HG02763 (cell line): ENCODE measurements at regions not wholly inside any gene's neighbourhood (a gene's known extent, or its start where the extent isn't known, plus 50 kb on each side); places are given as distances from the start of the nearest gene placed in this dataset.
"Not testable (repeated sequence)": the region's sequence is repeated elsewhere in the genome, so short reads cannot be mapped to it uniquely, and the experiment has no call there.

Experiments used
- ATAC-seq: cut with Tn5 transposase; IDR thresholded peaks from one replicate; pipeline ENCODE4 v1.9.1; 2021; ENCODE audit warnings: mild to moderate bottlenecking, moderate library complexity; ENCODE audit not compliant: unreplicated experiment

DNA sequence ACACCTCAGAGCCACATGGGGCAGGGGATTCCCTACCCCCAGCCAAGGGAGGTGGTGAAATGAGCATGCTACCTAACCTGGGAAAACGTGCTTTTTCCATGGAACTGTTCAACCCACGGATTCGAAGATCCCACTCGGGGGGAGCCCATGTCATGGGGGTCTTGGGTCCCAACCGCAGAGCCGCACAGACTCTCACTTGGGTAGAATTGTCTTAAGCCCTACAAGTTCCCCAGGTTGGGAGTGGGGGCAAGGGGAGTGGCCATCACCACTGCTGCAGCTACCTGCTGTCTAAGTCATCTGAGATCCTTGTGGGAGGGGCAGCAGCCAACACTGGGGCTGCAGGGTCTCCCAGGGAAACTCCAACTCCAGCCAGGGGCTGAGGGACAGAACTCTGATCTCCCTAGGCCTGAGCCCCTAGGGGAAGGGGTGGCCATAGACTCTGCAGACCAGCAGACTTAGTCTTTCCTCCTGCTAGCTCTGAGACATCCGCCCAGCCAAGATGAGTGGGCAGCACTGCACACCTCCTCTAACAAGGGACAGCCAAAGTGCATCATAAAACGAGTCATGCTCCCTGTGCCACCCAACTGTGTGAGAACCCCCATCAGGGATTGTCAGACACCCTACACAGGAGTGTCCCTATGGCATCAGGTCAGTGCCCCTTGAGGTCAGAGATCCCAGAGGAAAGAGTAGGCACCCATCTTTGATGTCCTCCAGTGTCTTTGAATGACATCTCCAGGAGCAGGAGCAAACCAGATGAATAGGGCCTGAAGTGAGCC lies 610.4 kb upstream of the SLITRK6 start:
- no peak for ATAC-seq

DNA sequence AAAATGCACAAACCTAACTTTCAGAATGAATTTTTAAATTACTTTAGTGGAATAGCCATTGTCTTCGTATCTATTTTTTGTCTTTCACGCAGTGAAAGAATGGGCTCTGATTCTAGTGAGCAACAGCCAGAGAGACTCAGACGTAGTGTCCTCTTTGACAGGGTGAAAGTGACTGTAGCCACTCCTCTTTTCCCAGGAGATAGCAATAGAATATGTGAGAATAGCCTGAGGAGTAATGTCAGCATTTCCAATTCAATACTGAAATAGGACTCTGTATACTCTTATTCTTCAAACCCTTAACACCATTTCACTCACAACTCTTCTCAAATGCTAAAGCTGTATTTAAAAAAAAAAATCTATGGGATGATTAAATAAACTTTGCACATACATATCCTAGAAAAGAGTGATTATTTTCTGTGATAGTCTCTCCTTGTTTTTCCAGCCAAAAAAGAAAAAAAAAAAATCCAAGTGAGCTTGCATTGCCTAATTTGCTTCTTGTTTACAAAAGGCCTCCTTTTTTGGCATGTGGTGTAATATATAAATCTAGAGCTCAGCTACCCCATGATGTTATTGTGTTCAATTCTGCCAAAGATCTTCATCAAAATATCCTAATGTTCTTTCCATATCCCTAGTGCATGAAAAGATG lies 626.1 kb upstream of the SLITRK6 start:
- no peak for ATAC-seq

DNA sequence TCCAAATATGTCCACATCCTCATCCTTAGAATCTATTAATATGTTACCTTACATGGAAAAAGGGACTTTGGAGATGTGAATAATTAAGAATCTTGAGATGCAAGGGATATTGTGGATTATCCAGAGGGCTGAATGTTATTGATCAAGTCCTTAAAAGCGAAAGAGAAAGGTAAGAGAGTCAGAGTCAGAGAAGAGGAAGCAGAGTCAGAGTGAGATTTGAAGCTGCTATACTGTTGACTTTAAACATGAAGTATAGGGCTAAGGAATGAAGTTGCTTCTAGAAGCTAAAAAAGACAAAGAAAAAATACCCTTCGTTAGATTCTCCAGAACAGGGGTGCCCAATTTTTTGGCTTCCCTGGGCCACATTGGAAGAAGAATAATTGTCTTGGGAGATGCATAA lies 627.2 kb upstream of the SLITRK6 start:
- no peak for ATAC-seq

DNA sequence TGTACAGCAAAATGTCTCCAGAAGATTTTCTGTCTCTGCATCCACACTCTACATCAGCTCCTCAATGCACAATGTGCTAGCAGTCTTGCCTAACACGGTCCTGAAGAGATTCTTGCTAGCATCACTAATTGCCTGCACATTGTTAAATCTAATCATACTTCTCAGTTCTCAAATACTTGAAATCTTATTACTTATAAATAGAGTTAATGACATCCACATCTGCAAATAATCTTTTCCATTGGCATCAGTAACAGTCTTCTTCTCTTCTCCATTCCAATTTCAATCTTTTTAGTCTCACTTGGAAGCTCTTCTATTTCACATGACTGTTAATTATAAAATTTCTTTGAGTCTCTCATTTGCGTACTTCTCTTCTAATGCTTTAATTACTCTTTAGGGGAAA lies 630.5 kb upstream of the SLITRK6 start:
- ATAC-seq: no peak

DNA sequence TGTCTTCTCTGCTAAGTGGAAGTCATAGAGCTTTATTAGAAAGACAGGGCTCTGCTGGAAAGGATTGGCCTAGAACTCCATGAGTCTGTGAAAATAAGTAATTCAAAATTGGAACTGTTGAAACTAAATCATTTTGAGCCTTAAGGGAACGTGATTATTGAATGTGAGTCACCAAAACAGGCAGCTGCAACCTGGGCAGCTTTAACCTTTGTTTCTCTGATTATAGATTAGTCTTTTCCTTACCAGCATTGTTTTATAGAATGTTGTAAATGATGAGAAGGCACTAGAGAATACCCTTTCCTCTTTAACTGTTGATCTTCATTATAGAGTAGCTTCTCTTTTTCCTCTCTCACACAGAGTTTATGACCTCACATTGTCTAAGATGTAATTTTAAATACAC lies 638.8 kb upstream of the SLITRK6 start:
- ATAC-seq: no peak

DNA sequence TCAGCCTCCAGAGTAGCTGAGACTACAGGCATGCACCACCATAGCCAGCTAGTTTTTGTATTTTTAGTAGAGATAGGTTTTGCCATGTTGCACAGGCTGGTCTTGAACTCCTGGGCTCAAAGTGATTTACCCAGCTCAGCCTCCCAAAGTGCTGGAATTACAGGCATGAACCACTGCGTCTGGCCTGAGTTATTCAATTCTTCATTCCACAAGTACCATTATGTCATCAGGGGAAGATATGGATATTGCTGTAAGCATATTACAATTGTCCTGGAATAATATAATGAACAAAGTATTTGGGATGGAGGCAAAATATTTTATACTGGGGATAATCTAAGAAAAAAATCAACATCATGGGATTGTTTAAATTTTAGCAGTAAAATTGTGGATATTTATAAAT lies 646.0 kb upstream of the SLITRK6 start:
- ATAC-seq: no peak

DNA sequence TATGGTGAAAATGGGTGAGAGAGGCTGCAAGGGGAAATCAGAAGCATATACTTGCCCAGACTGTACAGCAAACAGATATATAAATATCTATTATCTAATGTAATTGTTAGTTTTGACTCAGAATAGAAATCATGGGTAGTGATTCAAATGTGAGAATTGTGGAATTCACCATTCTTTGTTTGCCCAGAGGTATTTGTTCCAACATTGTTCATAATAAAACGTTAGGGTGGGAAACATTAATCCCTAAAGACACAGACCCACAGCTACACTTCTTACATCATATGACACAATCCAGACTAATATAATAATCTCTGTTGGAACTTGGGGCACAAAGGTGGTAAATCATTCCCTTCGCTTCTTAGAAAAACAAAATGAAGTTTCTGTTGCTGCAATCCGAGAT lies 646.5 kb upstream of the SLITRK6 start:
- no peak for ATAC-seq

DNA sequence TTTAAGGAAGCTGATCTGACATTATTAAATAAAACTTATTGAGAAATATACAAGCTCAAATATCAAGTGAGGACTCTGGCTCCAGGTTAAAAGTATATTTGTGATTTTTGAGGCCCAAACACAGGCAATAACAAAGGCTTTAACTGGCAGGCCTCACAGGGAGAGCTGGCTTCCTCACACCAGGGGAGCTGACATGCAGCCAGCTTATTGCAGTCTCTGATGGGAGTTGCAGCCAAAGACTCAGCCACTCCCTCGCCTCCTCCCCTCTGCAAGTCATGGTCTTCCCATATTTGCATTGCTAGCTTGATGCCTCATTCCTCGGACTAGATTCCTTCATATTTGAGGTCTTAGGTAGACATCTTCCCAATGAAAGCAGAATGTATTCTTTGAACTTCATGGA lies 647.1 kb upstream of the SLITRK6 start:
- no peak for ATAC-seq

DNA sequence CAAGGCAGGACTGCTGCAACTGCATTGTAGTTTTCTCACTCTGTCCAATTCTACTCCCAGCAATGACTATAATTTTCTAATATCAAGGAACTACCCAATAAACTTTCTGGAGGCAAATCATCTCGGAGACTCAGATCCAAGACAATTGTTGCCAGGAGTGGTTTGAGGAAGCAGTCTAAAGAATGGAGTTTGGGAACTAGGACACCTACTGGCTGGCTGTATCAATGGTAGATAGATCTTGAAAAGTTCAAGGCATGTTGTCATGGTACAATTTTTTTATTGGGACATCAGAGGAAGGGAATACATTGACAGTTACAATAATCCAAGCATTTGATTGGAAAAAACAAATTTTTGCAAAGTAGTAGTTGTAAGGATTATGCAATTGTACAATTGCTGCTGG lies 648.3 kb upstream of the SLITRK6 start:
- ATAC-seq: no peak

DNA sequence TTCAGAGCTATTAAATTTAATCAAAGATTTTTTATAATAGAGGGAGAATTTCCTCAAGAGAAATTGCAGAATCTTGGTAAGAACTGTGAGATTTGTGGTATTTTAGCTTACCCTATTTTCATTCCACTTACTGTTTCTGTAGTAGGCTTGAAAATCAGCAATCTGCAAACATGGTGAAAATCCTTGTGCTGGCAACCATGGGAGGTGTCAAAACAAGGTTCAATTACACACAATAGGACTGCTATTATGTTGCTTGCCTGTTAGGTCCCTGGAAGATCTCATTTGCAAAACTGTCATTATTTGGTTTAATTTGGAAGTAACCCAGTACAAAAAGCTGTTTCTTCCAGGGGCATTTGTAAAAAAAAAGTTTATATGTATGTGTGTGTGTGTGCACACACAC lies 662.8 kb upstream of the SLITRK6 start:
- no peak for ATAC-seq

DNA sequence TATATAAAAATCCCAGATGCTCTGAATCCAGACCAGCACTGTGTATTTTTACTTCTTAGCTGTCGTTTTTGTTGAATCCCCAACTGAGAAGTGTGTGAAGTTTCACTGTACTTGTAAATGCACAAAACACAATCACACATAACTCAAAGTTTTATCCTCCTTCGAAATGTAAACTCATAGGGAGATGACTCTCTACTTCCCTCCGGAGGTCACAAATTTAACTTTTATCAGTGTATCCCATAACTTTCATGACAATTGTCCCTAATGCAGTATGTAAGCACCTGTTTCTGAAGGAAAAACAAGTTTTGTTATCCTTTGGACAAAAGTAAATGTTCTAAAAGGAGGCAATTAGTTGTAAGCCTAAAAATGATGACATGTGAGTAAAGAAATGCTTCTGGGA lies 665.0 kb upstream of the SLITRK6 start:
- ATAC-seq: no peak

DNA sequence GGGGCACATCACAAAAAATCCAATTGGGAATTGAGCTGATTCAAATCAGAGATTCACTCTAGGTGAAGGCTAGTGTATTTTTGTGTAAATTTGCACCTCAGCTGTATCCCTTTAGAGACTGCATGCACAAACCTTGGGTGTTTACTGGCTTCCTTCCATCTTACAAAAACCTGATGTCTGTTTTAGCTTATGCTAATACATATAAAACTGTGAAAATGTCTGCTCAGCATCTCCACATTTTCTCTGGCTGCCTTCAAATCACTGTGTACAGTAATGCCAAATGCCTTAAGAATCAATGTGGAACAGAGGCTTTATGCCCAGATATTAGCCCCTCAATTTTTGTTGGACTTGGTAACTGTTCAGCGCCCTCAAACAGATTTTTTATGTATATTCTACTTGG lies 675.8 kb upstream of the SLITRK6 start:
- no peak for ATAC-seq

DNA sequence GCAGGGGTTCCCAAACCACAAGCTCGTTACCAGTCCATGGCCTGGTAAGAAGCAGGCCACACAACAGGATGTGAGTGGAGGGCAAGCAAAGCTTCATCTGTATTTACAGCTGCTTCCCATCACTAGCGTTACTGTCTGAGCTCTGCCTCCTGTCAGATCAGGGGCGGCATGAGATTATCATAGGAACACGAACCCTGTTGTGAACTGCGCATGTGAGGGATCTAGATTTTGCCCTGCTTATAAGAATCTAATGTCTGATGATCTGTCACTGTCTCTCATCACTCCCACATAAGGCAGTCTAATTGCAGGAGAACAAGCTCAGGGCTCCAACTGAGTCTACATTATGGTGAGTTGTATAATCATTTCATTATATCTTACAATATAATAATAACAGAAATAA lies 677.4 kb upstream of the SLITRK6 start:
- ATAC-seq: no peak

DNA sequence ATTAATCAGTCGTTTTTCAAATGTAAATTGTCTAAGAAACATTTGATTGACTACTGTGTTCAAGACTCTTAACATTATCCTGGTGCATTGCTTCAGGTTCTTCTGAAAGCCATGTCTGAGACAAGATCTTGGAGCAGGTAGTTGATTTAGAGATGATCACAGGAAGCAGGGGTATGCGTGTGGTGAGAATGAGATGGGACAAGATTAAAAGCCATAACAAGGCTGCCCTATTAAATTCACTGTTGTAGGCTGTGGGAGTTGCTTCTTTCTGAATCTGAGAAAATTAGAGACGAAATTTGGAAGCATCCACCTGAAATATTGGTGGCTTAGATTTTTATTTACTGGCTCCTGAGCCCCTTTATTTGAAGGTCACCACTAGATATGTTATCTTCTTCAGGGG lies 687.4 kb upstream of the SLITRK6 start:
- no peak for ATAC-seq

DNA sequence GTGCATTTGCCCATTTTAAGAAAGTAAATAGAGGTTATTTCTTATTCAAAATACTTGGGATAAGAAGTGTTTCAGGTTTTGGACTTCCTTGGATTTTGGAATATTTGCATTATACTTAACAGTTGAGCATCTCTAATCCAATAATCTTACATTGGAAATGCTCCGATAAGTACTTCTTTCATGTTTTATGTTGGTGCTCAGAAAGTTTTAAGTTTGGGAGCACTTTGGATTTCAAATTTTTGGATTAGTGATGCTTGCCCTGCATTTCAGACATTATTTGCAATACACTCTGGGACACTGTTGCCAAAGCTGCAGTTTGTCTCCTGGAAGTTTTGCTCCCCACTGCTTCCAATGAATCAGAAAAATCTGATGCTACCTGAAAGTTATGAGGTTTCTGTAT lies 691.9 kb upstream of the SLITRK6 start:
- ATAC-seq: no peak

DNA sequence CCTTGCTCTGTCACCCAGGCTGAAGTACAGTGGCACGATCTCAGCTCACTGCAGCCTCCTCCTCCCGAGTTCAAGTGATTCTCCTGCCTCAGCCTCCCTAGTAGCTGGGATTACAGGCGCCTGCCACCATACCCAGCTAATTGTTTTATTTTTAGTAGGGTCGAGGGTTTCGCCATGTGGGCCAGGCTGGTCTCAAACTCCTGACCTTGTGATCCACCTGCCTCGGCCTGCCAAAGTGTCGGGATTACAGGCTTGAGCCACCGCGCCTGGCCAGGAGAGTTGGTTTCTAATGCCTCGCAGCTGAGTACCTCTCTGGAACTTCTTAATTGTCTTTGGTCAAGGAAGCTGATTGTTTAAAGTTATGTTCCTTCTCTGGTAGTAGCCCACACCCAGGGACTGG lies 702.7 kb upstream of the SLITRK6 start:
- not testable (repeated sequence) for ATAC-seq

DNA sequence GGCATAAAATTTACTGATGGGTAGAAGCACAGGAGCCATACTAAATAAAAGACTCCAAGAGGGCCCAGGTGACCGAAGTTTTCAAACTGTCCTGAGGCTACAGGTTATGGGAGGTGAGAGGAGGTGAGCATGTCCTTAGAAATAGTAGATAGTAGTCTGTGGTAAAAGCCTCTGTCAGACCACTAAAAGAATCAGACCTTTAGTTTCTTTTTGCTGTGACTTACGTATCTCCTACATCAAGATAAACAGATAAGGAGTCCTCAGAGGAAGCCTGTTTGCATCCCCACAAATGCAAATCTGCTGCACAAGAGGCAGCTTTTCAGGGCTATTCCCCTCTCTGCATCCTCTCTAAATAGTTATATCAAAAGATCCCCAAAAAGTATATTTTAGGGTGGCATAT lies 711.6 kb upstream of the SLITRK6 start:
- no peak for ATAC-seq

DNA sequence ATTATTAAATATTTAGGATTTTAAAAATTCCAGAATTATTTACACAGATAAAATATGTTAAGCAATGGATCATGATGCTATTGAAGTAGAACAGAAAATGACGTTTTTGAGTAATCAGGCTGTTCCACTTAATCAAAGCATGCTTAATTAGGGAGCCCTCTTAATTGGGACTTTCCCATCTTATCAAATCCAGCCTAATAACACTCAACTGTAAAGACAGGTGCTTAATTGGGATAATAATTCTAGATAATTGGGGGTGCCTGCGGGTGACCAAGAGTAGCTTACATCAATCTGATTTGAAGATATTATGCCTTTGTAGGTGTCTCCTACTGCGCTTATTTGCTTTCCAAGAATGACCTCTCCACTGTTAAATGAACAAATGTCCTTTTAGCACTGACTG lies 742.2 kb upstream of the SLITRK6 start:
- no peak for ATAC-seq

DNA sequence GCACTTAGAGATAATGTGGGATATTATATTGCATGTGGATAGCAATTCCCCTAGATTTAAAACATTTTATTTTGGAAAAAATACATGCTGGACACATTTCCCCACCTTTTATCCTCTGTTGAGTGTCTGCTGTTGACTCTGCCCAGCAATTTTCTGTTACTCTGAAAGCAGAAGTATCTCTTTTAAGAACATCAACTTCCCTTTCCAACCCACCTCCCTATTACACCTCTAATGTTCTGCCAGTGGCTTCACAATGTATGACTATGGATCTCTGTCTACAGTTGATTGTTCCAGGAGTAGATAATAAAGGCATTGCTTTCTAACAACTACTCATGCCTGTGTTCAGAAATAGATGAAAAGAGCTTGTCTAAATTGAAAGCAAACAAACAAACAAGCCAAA lies 754.8 kb upstream of the SLITRK6 start:
- no peak for ATAC-seq

DNA sequence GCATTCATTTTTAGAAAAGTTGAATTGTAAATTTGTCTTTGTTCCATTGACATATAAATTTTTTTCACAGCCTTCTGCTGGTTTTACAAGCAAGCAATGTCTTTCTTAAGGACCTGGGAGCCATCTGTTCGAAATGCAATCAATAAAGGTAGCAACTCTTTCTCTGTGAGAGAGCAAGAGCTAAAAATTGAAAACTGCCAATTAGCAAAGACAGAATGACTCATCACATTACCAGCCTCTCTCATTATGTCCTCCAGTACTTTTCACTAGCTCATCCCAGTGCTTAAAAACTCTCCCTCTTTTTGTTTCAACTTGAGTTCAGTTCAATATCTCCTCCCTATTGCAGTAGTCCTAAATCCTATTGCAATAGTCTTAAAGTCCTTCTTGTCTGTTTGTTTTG lies 760.7 kb upstream of the SLITRK6 start:
- no peak for ATAC-seq

DNA sequence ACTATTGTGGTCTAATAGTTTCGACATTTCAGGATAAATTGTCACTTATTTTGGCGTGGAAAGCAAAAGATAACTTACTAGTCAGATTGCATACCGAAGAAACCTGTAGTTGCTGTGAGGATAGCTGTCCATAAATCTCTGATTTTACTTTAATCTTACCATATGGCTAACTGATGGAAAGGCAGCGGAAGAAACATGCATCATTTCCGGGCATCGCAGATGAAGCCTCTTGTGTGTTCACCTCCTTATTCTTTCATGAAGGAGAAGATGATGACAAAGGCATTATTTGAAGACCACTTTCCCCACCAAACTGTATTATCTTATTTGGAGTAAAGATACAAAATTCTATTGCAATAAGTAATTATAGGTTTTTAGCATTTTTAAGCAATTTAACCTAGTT lies 763.6 kb upstream of the SLITRK6 start:
- no peak for ATAC-seq

DNA sequence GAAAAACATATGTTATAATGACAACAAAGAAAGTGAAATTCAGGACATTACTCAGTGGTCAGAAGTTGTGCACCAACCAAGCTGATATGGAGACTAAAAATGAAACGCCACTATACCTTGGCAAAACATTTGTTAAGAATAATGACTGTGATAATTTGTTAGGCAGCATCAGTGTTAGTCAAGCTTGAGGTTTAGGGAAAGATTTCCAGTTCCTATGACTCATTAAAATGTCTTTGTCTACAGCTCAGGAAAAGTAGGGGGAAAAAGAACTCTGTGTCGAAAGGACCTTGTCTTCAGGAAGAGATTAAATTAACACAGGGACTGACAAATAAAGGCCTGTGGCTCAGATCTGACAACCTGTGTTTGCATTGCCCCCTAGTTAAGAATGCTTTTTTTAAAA lies 764.1 kb upstream of the SLITRK6 start:
- no peak for ATAC-seq

DNA sequence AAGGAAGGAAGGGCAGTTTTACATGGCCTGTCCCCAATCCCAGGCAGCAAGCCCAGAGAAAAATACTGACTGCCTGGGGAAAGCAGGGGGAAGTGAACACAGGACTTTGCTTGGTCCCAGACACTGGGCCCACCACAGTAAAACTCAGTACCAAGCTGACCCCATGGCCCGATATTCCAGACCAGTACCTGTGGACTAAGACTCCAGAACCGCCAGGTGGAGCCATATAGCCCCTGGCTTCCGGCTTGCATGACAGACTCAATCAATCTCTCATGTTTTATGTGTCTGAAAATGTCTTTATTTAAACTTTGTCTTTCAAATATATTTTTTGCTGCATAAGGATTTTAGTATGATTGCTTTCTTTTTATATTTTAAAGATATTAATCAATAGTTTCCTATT lies 767.9 kb upstream of the SLITRK6 start:
- no peak for ATAC-seq
